HG03457 (cell line): ENCODE measurements at regions not wholly inside any gene's neighbourhood (a gene's known extent, or its start where the extent isn't known, plus 50 kb on each side); places are given as distances from the start of the nearest gene placed in this dataset.

ENCODE experiments used
- ATAC-seq: cut with Tn5 transposase; IDR thresholded peaks from one replicate; pipeline ENCODE4 v1.9.1; 2021; ENCODE audit warnings: moderate number of reproducible peaks; ENCODE audit not compliant: unreplicated experiment

GRCh38 chr18:46343456-46343855 lies 239.3 kb downstream of the HAUS1 start:
- no peak for ATAC-seq

GRCh38 chr18:46343931-46344372 lies 239.8 kb downstream of the HAUS1 start:
- peak; percentile 72 for ATAC-seq

- ATAC-seq, result no peak
Measured at GRCh38 chr18:46344416-46345180, 240.4 kb downstream of the HAUS1 start.

- no peak for ATAC-seq
Measured at GRCh38 chr18:46345181-46345465, 240.9 kb downstream of the HAUS1 start.

GRCh38 chr18:46346213-46346612 lies 242.0 kb downstream of the HAUS1 start:
- ATAC-seq, result no peak

- ATAC-seq, result no peak
Measured at GRCh38 chr18:46346896-46347630, 242.9 kb downstream of the HAUS1 start.

- ATAC-seq, result no peak
Measured at GRCh38 chr18:46350598-46351159, 246.5 kb downstream of the HAUS1 start.

GRCh38 chr18:46352520-46353250 lies 248.5 kb downstream of the HAUS1 start:
- no peak for ATAC-seq

GRCh38 chr18:46353460-46353859 lies 249.3 kb downstream of the HAUS1 start:
- no peak for ATAC-seq

- ATAC-seq, result no peak
Measured at GRCh38 chr18:46356278-46357033, 252.3 kb downstream of the HAUS1 start.

GRCh38 chr18:46360102-46360699 lies 256.0 kb downstream of the HAUS1 start:
- no peak for ATAC-seq

GRCh38 chr18:46360866-46361265 lies 256.7 kb downstream of the HAUS1 start:
- no peak for ATAC-seq

- no peak for ATAC-seq
Measured at GRCh38 chr18:46362533-46362932, 258.3 kb downstream of the HAUS1 start.

- no peak for ATAC-seq
Measured at GRCh38 chr18:46364048-46364447, 259.9 kb downstream of the HAUS1 start.

- ATAC-seq, result no peak
Measured at GRCh38 chr18:46366201-46366600, 262.0 kb downstream of the HAUS1 start.

GRCh38 chr18:46366751-46367376 lies 262.7 kb downstream of the HAUS1 start:
- ATAC-seq, result no peak

- ATAC-seq, result no peak
Measured at GRCh38 chr18:46369323-46369722, 265.1 kb downstream of the HAUS1 start.

- no peak for ATAC-seq
Measured at GRCh38 chr18:46370898-46371297, 266.7 kb downstream of the HAUS1 start.

- ATAC-seq, result no peak
Measured at GRCh38 chr18:46372670-46373069, 268.5 kb downstream of the HAUS1 start.

GRCh38 chr18:46373131-46373530 lies 268.9 kb downstream of the HAUS1 start:
- ATAC-seq, result no peak
